SK-N-SH treated with all-trans-retinoic acid at 6 μM for 48 hours (cell line): ENCODE measurements at regions not wholly inside any gene's neighbourhood (a gene's known extent, or its start where the extent isn't known, plus 50 kb on each side); places are given as distances from the start of the nearest gene placed in this dataset.

Experiments
- ATAC-seq: fragments of 200-7000 bp; cut with Tn5 transposase; 3 replicates; pipeline ENCODE4 v1.9.1; 2020; ENCODE audit warnings: mild to moderate bottlenecking, moderate library complexity
- ARNTL ChIP-seq: fragments of 450-650 bp; formaldehyde crosslinking; IDR thresholded peaks from 2 replicates; pipeline ENCODE4 v1.5.0; 2020; ENCODE audit warnings: low read depth, mild to moderate bottlenecking, moderate library complexity, borderline replicate concordance
- BACH2 ChIP-seq: fragments of 250-450 bp; sonication (Bioruptor Pico); IDR thresholded peaks from 2 replicates; pipeline ENCODE4 v1.9.0; 2021; ENCODE audit warnings: mild to moderate bottlenecking, borderline replicate concordance
- CREB5 ChIP-seq: fragments of 250-450 bp; sonication (Bioruptor Pico); IDR thresholded peaks from 2 replicates; pipeline ENCODE4 v1.5.1; 2020; ENCODE audit warnings: low read depth, mild to moderate bottlenecking, moderate library complexity
- CSDC2 ChIP-seq: fragments of 250-450 bp; sonication (Bioruptor Pico); IDR thresholded peaks from 2 replicates; pipeline ENCODE4 v1.5.0; 2020; ENCODE audit warnings: mild to moderate bottlenecking, moderate library complexity
- ESRRG ChIP-seq: fragments of 250-450 bp; sonication (Bioruptor Pico); IDR thresholded peaks from 2 replicates; pipeline ENCODE4 v1.6.1; 2021; ENCODE audit warnings: mild to moderate bottlenecking
- GLIS3 ChIP-seq: fragments of 250-450 bp; sonication (Bioruptor Pico); IDR thresholded peaks from 2 replicates; pipeline ENCODE4 v1.5.0; 2020; ENCODE audit warnings: mild to moderate bottlenecking, moderate library complexity
- ISL1 ChIP-seq: fragments of 250-450 bp; sonication (Bioruptor Pico); IDR thresholded peaks from 2 replicates; pipeline ENCODE4 v2.1.2; 2022; ENCODE audit warnings: mild to moderate bottlenecking, moderate library complexity
- OSR1 ChIP-seq: fragments of 250-450 bp; sonication (Bioruptor Pico); IDR thresholded peaks from 2 replicates; pipeline ENCODE4 v1.8.0; 2022; ENCODE audit warnings: moderate library complexity, mild to moderate bottlenecking, inconsistent platforms
- POU6F1 ChIP-seq: fragments of 250-450 bp; sonication (Bioruptor Pico); IDR thresholded peaks from 2 replicates; pipeline ENCODE4 v1.8.0; 2021; ENCODE audit warnings: low read depth, mild to moderate bottlenecking, moderate library complexity, borderline replicate concordance
- PPARA ChIP-seq: fragments of 250-450 bp; sonication (Bioruptor Pico); IDR thresholded peaks from 2 replicates; pipeline ENCODE4 v1.5.0; 2020; ENCODE audit warnings: mild to moderate bottlenecking, borderline replicate concordance
- RARB ChIP-seq: fragments of 250-450 bp; sonication (Bioruptor Pico); IDR thresholded peaks from 2 replicates; pipeline ENCODE4 v1.8.0; 2021; ENCODE audit warnings: mild to moderate bottlenecking, moderate library complexity
- SNAI2 ChIP-seq: fragments of 250-450 bp; sonication (Bioruptor Pico); IDR thresholded peaks from 2 replicates; pipeline ENCODE4 v1.5.0; 2020; ENCODE audit warnings: mild to moderate bottlenecking, moderate library complexity
- TCF4 ChIP-seq: fragments of 250-450 bp; sonication (Bioruptor Pico); IDR thresholded peaks from 2 replicates; pipeline ENCODE4 v1.8.0; 2021; ENCODE audit warnings: mild to moderate bottlenecking, moderate library complexity, borderline replicate concordance
- TOX ChIP-seq: fragments of 250-450 bp; sonication (Bioruptor Pico); IDR thresholded peaks from 2 replicates; pipeline ENCODE4 v1.8.0; 2021; ENCODE audit warnings: mild to moderate bottlenecking, moderate library complexity, borderline replicate concordance
- TSHZ2 ChIP-seq: fragments of 250-450 bp; sonication (Bioruptor Pico); IDR thresholded peaks from 2 replicates; pipeline ENCODE4 v1.5.0; 2020; ENCODE audit warnings: mild to moderate bottlenecking, moderate library complexity
- ZC3H10 ChIP-seq: fragments of 250-450 bp; sonication (Bioruptor Pico); IDR thresholded peaks from 2 replicates; pipeline ENCODE4 v1.5.1; 2021; ENCODE audit warnings: mild to moderate bottlenecking, moderate library complexity
- ZFP30 ChIP-seq: fragments of 450-650 bp; formaldehyde crosslinking; IDR thresholded peaks from 2 replicates; pipeline ENCODE4 v1.5.0; 2022; ENCODE audit warnings: mild to moderate bottlenecking, moderate library complexity
- ZNF565 ChIP-seq: fragments of 450-650 bp; formaldehyde crosslinking; conservative IDR thresholded peaks from 2 replicates; pipeline ENCODE4 v1.5.0; 2020; ENCODE audit warnings: low read depth, mild to moderate bottlenecking, moderate library complexity
- ZNF70 ChIP-seq: fragments of 450-650 bp; formaldehyde crosslinking; IDR thresholded peaks from 2 replicates; pipeline ENCODE4 v1.5.0; 2020; ENCODE audit warnings: mild to moderate bottlenecking, moderate library complexity
- ZNF8 ChIP-seq: fragments of 450-650 bp; formaldehyde crosslinking; IDR thresholded peaks from 2 replicates; pipeline ENCODE4 v1.5.0; 2020; ENCODE audit warnings: mild to moderate bottlenecking, moderate library complexity

- ATAC-seq: no peak
These were observed 154.3 kb upstream of the ZNF648 start for GRCh38 chr1:182215764-182216163.

GRCh38 chr1:182213163-182213562 lies 151.7 kb upstream of the ZNF648 start:
- TF ChIP-seq ZFP30 (CRISPR knock-in tag) (no peak), TCF4 (CRISPR knock-in tag) (no peak), OSR1 (CRISPR knock-in tag) (no peak), ESRRG (no peak), ZNF70 (CRISPR knock-in tag) (no peak), ARNTL (no peak), CSDC2 (CRISPR knock-in tag) (no peak), POU6F1 (CRISPR knock-in tag) (no peak), ISL1 (CRISPR knock-in tag) (no peak), PPARA (CRISPR knock-in tag) (no peak), SNAI2 (no peak)

More at GRCh38 chr1:182215764-182216163, 154.3 kb upstream of the ZNF648 start:
- TF ChIP-seq ESRRG (no peak), ZNF70 (CRISPR knock-in tag) (no peak), OSR1 (CRISPR knock-in tag) (no peak), ZC3H10 (CRISPR knock-in tag) (no peak), TSHZ2 (no peak), CREB5 (no peak), CSDC2 (CRISPR knock-in tag) (no peak), RARB (no peak), ZFP30 (CRISPR knock-in tag) (no peak), ZNF8 (no peak), TOX (CRISPR knock-in tag) (no peak), BACH2 (CRISPR knock-in tag) (no peak)

GRCh38 chr1:182211386-182211785 lies 149.9 kb upstream of the ZNF648 start:
- TF ChIP-seq GLIS3 (CRISPR knock-in tag) (no peak), TSHZ2 (no peak), BACH2 (CRISPR knock-in tag) (no peak), PPARA (CRISPR knock-in tag) (no peak), POU6F1 (CRISPR knock-in tag) (no peak), ZC3H10 (CRISPR knock-in tag) (no peak), RARB (no peak), ESRRG (no peak), ZFP30 (CRISPR knock-in tag) (no peak), ZNF565 (CRISPR knock-in tag) (no peak), ZNF8 (no peak), ISL1 (CRISPR knock-in tag) (no peak), TOX (CRISPR knock-in tag) (no peak), ZNF70 (CRISPR knock-in tag) (no peak)
- no peak for ATAC-seq

More at GRCh38 chr1:182213163-182213562, 151.7 kb upstream of the ZNF648 start:
- no peak for ATAC-seq
